AG08395 (cell line): ENCODE measurements at regions not wholly inside any gene's neighbourhood (a gene's known extent, or its start where the extent isn't known, plus 50 kb on each side); places are given as distances from the start of the nearest gene placed in this dataset.
"Not testable (repeated sequence)": the region's sequence is repeated elsewhere in the genome, so short reads cannot be mapped to it uniquely, and the experiment has no call there.

Source experiments
- DNase-seq: peaks from one replicate; pipeline ENCODE4 v3.0.0; 2012; ENCODE audit warnings: mixed read lengths, low spot score

DNA sequence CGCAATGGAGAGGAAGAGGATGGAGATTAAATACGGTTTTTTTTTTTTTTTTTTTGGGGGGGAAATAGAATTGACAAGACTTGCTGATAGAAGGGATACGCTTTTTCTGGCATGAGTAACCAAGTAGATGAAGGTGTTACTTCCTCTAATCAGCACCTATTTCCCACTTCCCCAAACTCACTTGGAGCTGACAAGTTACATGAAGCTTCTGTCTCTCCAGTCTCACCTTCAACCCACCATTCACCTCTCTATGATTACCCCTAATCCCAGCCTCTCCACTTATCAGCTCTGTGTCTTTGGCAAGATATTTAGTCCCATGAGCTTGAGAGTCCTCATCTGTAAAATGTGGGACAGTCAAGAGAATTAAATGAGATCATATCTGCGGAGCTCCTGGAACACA, 185.9 kb upstream of the HS3ST3A1 start:
- no peak for DNase-seq

DNA sequence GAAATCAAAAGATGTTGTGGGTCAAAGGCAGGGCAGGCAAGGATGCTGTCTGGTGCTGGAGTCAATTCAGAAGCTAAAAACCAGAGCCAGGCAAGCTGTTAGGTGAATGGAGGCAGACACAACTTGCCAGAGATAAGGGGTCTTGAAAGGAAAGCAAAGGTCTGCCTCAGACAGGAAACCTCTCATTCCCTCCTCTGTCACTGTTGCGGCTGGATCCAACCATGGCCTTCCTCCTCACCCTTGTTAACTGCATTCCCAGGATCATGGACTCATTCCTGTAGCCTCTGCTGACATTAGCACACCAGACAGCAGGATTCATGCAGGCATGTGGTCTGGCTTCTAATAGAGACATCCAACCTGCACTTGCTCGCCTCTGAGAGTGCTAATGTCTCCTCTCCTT, 186.7 kb upstream of the HS3ST3A1 start:
- no peak for DNase-seq

DNA sequence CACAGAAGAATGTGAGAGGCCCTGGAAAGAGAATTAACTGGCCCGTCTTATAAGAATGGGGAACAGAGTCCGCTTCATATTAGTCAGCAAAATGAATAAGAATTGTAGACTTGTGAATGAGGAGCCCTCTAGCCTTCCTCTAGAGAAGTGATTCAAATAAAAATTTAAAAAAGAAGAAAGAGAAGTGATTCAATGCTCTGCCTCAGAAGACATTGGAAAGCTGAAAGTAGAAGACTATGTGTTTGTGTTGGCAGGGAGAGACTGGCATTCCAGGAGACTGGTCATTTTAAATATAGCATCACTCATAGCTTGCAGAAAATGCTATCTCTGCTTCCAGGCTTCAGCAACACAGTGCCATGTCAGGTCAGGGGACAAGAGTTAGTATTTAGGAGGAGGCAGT, 190.6 kb upstream of the HS3ST3A1 start:
- DNase-seq: peak; percentile 40

DNA sequence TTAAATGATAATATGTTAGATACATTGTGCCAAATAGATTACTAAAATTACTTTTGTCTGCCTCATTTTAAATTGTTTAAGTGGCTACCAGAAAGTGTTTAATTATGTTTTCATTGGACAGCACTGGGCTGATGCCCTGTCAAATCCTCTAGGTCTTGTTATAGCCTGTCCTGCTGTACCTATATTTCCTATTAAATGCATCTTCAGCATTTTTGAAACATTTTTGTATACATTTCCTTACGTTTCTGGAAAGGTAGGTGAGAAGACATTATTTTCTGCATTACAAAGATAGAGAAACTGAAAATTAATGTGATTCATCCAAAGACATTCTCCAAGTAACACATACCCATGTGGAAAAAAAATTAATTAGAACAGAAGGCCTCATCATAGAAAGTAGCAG, 192.2 kb upstream of the HS3ST3A1 start:
- DNase-seq: no peak

DNA sequence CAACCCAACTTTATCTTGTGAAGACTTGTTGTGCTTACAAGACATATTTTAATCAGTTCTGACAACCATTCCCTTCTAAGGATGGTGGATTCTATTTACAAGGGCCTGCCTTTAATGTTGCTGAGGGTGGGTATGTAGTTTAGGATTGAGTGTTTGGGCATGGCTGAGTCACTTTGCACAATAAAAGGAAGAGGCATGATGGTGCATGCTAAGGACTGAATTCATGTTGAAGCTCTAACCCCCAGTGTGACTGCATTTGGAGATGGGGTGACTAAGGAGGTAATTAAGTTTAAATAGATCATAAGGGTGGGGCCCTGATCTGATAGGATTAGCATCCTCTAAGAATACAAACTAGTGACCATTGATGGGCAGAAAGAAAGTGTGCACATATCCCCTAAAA, 196.1 kb upstream of the HS3ST3A1 start:
- no peak for DNase-seq

DNA sequence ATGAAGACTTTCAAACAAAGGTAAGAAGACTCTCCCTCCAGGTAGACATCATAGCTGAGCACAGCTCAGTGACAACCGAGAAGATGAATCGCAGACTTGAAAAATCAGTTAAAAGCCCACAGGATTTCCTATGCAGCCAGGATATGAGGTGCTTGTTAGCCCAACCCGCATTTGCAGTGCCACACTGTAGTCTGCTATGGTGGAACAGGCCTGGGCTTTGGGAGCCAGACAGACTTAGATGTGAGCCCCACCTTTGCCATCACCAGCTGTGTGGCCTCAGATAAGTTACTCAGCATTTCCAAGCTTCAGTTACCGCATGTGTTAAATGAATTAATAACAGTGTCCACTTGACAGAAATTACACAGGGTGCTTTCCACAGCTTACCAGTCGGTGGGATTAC, 204.4 kb upstream of the HS3ST3A1 start:
- no peak for DNase-seq

DNA sequence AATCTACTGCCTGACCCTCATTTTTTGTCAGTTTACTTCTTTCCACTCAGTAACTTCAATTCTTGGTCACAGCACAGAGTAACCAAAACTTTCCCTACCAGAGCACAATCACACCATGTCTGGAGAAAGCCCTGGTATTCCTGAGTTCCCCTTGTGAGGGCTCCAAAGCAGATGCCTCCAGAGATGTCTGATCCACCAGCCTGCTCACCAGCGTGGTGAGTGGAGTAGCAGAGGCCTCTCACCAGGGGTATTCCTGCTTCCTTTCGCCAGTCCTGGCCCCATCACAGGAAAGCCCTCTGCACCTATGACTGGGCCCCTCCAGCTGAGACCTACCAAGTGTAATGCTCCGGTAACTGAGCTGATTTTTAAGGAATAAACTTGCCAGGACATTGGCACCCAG, 205.4 kb upstream of the HS3ST3A1 start:
- DNase-seq: no peak

DNA sequence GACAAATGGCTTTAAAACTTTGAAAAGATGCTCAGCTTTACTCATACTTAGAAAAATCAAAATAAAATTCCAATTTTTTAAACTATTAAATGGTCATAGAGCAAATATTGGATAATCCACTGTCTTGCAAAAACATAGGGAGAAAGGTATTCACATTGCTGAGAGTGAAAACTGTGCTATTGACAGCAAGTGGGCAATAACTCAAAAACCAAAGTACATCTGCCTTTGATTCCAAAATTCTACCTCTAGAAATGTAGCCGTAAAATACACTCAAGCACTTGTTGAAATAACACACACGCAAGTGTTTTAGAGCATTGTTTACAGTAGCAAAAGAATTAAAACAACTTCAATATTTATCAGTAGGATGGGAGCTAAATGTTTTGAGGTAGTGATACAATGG, 210.6 kb upstream of the HS3ST3A1 start:
- DNase-seq: no peak

DNA sequence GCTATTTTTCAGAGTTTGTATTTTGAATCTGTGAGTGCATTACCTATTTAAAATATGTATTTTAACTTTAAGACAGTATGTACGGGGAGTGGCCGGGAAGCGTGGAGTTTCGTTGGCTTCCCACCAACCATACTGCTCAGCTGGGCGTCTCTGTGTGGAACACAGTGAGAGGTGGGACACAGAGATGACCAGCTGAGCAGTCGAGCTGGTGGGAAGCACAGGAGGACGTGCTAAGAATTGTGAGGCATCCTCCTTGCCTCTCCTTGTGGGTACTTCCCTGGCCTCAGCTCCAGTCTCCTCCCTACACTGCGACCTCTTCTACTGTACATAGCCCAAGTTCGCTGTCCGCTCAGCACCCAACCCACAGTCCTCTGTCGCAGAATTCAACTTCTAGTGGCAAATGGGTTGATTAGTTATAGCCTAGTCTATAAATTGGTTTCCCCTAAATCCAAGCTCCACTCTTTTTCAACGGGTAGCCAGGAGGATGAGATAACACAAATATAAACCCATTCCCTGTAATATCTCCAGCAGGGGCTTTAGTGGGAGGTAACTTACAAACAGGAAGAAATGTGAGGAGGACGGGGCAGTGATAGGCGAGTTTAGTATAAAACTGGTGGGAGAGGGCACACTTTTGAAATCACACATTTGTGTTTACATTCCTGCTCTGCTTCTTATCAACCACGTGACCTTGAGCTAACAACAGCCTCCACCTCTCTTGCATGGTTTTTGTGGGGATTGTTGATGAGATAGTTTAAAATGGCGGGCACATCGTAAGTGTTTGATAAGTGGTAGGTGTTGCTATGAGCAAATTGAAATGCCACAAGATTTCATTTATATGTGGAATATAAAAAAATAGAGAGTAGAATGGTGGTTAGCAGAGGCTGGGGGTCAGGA, 211.9 kb upstream of the HS3ST3A1 start:
- DNase-seq: no peak

DNA sequence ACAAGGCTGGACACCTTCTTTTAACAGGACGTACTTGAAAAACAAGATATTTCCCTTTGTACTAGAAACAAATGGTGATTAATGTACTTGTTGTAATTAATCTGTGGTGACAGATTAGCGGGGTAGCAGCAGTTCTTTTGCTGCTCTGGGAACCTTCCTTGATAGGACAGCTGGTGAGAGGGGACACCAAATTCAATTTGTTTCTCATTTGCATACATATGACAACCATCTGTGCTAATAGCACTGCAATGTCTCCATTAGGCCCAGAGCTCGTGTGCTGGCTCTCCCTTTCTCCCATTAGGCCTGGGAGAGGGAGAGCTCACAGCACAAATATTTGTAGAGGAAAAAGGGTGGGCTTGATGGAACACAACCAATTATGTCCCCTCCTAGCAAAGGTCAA, 221.0 kb upstream of the HS3ST3A1 start:
- no peak for DNase-seq

DNA sequence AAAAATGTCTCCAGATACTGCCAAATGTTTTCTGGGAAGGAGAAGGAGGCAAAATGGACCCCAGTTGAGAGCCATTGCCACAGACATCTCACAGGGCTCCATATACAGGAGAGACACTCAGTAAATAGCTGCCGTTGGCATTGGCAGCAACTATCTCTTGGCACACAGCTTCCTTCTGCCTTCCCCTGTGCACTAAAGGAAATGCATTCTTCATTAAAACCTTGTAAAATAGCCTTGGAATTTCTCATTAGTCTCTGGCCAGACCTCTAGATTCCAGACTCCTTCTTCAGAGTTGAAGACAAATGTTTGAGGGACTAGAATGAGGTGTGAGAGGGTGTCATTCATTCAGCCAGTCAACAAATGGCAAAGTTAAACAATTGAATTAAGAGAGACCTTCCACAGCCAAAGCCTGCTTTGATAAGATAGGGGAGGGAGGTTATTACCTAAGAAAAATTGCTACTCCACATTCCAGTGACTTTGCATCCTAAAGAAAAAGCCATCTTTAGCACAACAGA, 223.9 kb upstream of the HS3ST3A1 start:
- DNase-seq: peak; percentile 10

DNA sequence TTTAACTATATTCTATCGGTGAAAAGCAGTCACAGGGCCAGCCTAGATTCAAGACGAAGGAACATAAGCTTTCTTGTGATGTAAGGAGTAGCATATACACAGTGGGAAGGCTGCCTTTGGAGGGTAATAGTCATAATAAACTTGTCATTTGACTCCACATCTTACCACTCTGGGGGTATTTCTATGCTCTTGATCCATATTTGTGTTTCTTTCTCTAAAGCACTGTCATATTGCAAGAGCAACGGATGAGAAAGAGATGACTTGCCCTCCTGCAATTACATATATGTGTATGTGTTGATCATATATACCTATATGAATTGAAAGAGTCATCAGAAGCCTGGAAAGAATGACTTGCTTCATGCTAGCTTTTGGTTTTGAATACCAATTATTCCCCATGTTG, 225.4 kb upstream of the HS3ST3A1 start:
- DNase-seq: no peak

DNA sequence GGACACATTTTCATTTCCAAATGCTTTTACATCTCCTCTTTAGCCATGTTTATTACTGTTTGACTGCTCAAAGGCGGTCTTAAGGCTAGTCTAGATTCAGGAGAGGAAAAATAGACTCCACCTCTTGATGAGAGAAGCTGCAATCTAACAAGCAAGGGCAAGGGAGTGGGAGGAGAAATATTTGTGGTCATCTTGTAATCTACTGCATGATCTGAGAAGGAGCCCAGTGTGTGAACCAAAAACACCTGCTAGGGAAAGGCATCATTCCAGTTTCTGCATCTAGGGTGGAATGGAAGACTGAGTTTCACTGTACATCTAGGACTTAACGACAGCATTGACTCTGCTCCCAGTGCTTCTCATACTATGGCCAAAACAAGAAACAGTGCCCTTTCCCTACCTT, 232.2 kb upstream of the HS3ST3A1 start:
- DNase-seq: no peak

DNA sequence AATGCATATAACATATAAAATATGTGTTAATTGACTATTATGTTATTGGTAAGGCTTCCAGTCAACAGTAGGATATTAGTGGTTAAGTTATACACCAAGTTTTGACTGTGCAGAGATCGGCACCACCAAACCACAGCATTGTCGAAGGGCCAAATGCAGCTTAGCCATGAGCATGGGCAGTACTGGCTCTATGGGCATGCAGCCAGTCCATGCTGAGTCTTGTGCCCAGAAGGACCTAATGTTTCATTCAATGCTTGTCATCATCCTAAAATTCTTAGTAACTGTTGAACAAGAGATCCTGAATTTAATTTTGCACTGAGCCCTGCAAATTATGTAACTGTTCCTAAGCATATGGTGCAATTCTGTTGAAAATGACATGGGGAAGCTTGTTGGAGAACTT, 233.4 kb upstream of the HS3ST3A1 start:
- peak; percentile 19 for DNase-seq

DNA sequence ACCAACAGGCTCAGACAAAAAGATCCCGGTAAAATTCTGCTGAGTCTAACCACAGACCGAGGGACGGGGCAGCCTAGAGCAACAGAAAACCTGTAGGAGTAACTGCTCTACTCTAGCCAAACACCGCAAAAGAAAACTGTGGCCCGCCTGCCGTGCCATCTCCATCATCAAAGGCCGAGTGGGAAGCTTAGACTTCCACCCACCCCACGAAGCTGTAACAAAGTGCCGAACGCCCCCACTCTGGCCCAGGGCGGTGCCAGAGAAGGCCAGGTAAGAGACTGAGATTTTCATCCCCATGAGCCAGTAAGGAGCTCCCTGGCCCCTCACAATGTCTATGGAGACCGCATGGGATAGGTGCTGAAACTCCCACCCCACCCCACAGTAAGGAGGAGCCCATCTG, 231.9 kb upstream of the COX10 start:
- no peak for DNase-seq

DNA sequence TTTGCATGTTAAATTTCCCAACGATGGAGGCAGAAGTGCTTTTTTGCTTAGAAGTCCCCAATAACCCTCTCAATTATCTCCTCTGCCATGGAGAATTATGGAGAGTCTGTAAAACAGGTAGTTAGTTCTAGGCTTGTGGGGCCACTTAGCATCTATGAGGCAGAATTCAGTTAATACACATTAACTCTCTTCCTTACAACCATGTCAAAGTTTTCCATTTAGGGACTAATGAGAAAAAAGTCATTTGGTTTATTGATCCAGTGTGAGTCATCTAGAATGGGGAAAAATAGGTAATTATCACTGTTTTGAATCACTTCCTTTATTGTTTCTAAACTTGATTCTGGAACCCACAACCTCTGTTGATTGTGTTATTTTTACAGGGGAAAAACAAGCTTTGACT, 229.1 kb upstream of the COX10 start:
- no peak for DNase-seq

DNA sequence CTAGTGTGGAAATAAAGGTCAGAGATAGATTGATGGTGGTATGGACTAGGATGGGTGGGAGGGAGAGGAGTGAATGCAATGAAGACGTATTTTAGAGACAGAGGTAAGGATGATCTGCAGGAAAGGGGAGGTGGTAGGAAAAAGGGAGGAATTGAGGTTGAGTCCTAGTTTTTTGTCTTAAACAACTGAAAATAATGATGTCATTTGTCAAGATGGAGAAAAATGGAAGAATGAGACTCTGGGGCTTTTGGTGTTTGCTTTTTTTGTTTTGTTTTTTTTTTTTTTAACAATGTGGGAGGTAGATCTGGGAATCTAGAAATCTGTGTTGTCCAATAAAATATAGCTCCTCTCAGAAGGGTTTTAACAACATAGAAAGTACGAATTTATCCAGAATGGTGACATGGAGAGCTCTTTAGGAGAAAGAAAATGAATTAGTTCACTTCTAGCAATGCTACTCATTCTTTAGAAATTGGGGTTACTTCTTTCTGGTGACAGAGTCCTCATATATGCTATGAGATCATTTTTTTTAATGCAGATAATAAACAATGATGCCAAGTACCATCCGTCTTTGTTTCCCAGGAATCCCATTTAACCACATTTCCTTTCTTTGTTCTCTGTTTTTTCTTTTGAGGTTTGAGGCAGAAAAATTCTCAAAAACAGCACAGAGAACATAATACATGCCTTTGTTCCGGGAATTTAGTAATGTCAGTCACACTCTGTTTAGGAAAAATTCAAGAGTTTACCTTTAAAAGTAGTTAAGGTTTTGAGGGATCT, 225.3 kb upstream of the COX10 start:
- no peak for DNase-seq

DNA sequence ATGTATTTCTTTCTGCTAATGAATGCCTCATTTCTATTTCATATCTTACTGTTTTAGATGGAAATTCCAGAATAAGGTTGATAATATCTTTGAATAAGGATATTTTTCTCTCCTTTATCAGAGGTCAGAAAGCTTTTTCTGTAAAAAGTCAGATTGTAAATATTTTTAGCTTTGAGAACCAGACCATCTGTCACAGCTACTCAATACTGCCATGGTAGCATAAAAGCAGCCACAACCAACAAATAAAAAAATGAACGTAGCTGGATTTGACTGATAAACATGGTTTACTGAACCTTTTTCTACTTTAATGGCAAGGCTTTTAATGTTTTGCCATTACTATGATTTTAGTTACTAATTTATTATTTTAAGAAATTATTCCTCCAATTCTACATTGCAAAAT, 217.4 kb upstream of the COX10 start:
- no peak for DNase-seq

DNA sequence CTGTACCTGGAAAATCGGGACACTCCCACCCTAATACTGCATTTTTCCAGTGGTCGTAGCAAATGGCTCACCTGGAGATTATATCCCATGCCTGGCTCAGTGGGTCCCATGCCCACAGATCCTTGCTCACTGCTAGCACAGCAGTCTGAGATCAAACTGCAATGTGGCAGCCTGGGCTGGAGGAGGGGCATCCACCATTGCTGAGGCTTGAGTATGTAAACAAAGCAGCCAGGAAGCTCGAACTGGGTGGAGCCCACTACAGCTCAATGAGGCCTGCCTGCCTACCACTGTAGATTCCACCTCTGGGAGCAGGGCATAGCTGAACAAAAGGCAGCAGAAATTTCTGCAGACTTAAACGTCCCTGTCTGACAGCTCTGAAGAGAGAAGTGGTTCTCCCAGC, 213.6 kb upstream of the COX10 start:
- DNase-seq: not testable (repeated sequence)

DNA sequence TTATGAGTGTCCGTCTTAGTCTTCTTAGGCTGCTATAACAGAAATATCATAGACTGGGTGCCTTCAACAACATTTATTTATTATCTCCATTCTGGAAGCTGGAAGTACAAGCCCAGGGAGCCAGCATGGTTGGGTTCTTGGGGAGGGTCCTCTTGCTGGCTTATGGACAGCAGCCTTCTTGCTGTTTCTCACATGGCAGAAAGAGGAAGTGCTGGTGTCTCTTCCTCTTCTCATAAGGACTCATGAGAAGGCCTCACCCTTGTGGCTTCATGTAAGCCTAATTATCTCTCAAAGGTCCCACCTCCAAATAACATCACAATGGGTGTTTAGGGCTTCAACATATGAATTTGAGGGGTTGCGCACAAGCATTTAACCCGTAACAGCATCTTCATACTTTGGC, 207.0 kb upstream of the COX10 start:
- DNase-seq: no peak

DNA sequence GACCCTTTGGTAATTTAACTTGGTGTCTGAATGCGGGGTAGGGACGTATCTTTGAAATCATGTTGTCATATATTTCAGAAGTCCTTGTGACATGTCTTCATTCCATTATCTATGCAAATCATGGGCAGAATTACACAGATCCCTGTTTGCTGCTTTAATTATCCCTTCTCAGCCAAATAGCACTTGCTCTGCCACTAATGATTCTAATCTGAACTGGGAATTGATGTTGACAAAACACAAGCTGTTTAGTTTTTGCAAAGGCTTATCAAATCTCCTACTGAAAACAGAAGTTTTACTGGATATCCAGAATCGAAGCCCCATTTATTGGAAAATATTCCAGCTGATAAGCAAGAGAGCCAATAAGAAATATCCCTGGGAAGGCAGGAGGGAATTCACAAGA, 205.9 kb upstream of the COX10 start:
- DNase-seq: no peak

DNA sequence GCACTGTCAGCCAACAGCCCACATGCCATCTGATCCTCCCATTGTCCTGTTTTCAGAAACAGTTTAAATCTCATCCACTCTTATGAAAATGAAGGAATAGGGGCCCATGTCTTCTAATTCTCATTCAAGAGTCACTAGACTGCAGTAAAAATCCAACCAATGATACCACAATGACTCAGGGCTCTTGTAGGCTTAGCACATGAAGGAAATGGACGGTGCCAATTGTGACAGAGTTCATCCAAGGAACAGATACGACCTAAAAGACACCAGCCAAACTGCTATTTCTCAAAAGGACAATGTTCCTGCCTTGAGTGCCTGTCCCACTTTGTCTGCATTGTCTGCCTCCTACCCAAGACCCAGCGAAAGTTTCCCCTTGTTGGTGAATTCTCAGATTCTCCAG, 204.8 kb upstream of the COX10 start:
- DNase-seq: peak; percentile 70

DNA sequence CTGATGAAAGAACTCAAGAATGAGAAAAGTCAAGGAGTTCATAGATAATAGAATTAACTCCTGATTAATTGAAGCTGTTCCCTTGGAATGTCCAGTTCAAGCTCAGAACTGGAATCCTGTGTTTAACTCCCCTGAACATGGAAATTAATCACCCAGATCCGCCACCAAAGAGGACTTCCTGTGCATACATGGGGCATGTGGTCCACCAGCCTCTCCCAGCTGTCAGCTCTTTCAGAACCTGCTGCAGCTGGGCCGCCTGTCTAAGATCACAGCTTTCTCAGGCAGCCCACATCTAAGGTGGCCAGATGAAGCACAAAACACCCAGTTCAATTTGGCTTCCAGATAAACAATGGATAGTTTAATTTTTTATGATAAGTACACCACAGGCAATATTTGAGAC, 203.7 kb upstream of the COX10 start:
- DNase-seq: no peak
